Activated CD4-positive, alpha-beta T cell treated with anti-CD3 and anti-CD28 coated beads, Interleukin-10, Interleukin-2, amounts not matched to agents 100 ng/mL and 50 ng/mL, durations not matched to agents 16 hours and 8 hours (primary cell): ENCODE measurements at regions not wholly inside any gene's neighbourhood (a gene's known extent, or its start where the extent isn't known, plus 50 kb on each side); places are given as distances from the start of the nearest gene placed in this dataset.
"Not testable (repeated sequence)": the region's sequence is repeated elsewhere in the genome, so short reads cannot be mapped to it uniquely, and the experiment has no call there.

Source experiments
- DNase-seq: peaks from one replicate; pipeline ENCODE4 v3.0.0-alpha.2; 2020

- DNase-seq = no peak
These were observed 538.4 kb upstream of the PCDH20 start for GRCh38 chr13:61954092-61954491.

- DNase-seq = no peak
These were observed 535.2 kb upstream of the PCDH20 start for GRCh38 chr13:61950828-61951227.

GRCh38 chr13:61944329-61944929 is 528.8 kb upstream of the PCDH20 start:
- DNase-seq = no peak

- DNase-seq = no peak
These were observed 520.1 kb upstream of the PCDH20 start for GRCh38 chr13:61935710-61936109.

GRCh38 chr13:61927648-61928047 is 512.0 kb upstream of the PCDH20 start:
- DNase-seq = no peak

- DNase-seq = no peak
These were observed 503.2 kb upstream of the PCDH20 start for GRCh38 chr13:61918841-61919240.

- no peak for DNase-seq
These were observed 500.8 kb upstream of the PCDH20 start for GRCh38 chr13:61916483-61916882.

GRCh38 chr13:61913183-61913582 is 497.5 kb upstream of the PCDH20 start:
- no peak for DNase-seq

GRCh38 chr13:61908906-61909615 is 493.4 kb upstream of the PCDH20 start:
- DNase-seq = no peak

- no peak for DNase-seq
These were observed 489.4 kb upstream of the PCDH20 start for GRCh38 chr13:61905054-61905453.

GRCh38 chr13:61901946-61902541 is 486.4 kb upstream of the PCDH20 start:
- no peak for DNase-seq

GRCh38 chr13:61900033-61900432 is 484.4 kb upstream of the PCDH20 start:
- DNase-seq = no peak

- DNase-seq = no peak
These were observed 482.6 kb upstream of the PCDH20 start for GRCh38 chr13:61898207-61898606.

GRCh38 chr13:61891401-61891800 is 475.8 kb upstream of the PCDH20 start:
- no peak for DNase-seq

GRCh38 chr13:61884830-61885229 is 469.2 kb upstream of the PCDH20 start:
- no peak for DNase-seq

GRCh38 chr13:61880578-61881283 is 465.1 kb upstream of the PCDH20 start:
- DNase-seq = peak; percentile 36

GRCh38 chr13:61878565-61878964 is 462.9 kb upstream of the PCDH20 start:
- DNase-seq = not testable (repeated sequence)

- DNase-seq = no peak
These were observed 459.4 kb upstream of the PCDH20 start for GRCh38 chr13:61874970-61875579.

- no peak for DNase-seq
These were observed 458.1 kb upstream of the PCDH20 start for GRCh38 chr13:61873717-61874116.

- no peak for DNase-seq
These were observed 441.5 kb upstream of the PCDH20 start for GRCh38 chr13:61857198-61857597.

- DNase-seq = no peak
These were observed 436.5 kb upstream of the PCDH20 start for GRCh38 chr13:61852116-61852619.

- DNase-seq = no peak
These were observed 435.1 kb upstream of the PCDH20 start for GRCh38 chr13:61850794-61851193.

GRCh38 chr13:61838568-61838967 is 422.9 kb upstream of the PCDH20 start:
- no peak for DNase-seq
